AG09319 (cell line): ENCODE measurements at regions not wholly inside any gene's neighbourhood (a gene's known extent, or its start where the extent isn't known, plus 50 kb on each side); places are given as distances from the start of the nearest gene placed in this dataset.

ENCODE experiments used
- DNase-seq: peaks from one replicate; pipeline ENCODE4 v3.0.0-alpha.2; 2010; ENCODE audit warnings: low read depth; ENCODE audit errors: extremely low read depth
- TF ChIP-seq, protein P1 (sequence below): IDR thresholded peaks from 2 replicates; pipeline ENCODE4 v1.5.1; 2011; ENCODE audit warnings: low read depth, mild to moderate bottlenecking, inconsistent platforms, low read length, moderate library complexity

DNA sequence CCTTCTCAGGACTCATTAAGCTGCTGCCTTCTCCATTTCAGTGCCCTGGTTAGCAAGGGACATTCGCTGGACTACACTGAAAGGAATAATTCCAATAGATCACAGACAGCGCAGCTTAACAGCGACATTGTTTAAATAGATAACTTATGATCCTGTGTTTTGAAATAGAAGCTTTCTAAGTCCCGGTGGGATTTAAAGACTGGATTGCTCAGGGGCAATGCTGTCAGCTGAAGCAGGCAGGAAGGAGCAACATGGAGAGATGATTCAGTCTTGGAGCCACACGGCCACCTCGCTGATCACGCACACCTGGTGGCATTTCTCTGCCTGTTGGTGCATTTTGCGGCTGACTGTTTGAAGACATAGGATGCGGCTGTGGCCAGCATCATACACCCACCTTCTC is 292.0 kb downstream of the FOXL1 start:
- TF ChIP-seq, protein P1, sequence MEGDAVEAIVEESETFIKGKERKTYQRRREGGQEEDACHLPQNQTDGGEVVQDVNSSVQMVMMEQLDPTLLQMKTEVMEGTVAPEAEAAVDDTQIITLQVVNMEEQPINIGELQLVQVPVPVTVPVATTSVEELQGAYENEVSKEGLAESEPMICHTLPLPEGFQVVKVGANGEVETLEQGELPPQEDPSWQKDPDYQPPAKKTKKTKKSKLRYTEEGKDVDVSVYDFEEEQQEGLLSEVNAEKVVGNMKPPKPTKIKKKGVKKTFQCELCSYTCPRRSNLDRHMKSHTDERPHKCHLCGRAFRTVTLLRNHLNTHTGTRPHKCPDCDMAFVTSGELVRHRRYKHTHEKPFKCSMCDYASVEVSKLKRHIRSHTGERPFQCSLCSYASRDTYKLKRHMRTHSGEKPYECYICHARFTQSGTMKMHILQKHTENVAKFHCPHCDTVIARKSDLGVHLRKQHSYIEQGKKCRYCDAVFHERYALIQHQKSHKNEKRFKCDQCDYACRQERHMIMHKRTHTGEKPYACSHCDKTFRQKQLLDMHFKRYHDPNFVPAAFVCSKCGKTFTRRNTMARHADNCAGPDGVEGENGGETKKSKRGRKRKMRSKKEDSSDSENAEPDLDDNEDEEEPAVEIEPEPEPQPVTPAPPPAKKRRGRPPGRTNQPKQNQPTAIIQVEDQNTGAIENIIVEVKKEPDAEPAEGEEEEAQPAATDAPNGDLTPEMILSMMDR, result no peak

DNA sequence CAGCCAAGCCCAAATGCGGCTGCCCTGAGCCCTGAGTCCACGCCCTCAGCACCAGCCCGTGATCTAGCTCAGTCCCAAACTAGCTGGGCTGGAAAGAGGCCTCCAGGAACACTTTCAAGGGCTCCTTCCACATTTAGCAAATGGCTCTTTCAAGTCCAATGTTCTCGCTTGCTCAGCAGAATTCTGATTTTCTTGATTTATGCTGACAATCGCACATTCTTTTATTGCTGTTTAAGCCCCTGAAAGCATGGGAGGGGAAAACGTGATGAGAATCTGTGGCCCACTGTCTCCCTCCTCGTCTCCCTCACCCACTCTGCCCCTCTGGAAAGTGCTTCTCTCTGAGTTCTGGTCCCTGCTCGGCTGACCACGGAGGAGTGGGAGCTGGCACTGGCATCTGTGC is 293.8 kb downstream of the FOXL1 start:
- DNase-seq, result no peak
- TF ChIP-seq, protein P1, result no peak

More for the DNA sequence above, 292.0 kb downstream of the FOXL1 start:
- DNase-seq, result no peak

DNA sequence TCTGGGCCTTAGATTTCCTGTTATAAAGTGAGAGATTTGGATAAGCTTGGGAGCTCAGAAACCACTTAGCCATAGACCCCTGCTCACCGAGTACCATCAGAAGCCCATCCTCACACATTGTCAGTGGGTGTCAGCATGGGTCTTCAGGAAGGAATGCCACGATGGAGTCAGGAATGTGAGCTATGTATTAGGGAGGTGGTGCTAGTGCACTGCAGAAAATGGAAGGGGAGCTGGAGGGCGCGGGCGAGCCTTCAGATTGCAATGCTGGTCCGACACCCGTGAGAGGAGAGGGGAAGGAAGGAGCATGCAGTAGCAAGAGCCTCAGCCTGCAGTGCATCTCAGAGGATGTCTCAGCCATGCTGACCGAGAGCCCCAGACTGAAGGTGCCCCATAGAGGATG is 294.5 kb downstream of the FOXL1 start:
- DNase-seq, result no peak
- TF ChIP-seq, protein P1, result no peak

DNA sequence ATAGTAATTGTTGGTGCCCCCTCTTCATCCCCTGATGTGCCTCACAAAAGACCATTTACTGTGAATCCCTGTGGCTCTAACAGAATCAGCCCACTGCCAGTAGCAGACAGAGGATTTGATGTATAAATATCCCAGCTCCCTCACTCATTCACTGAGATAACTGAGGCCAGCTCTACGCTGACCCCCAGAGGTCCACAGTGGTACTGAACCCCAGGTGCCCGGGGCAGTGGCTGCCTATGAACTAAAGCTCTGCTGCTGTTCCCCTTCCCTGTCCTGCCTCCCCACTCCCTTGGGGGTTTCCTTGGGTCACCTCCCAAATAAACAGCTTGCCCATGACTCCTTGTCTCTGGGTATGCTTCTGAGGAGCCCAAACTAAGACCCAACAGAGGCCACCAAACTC is 295.8 kb downstream of the FOXL1 start:
- no peak for DNase-seq

DNA sequence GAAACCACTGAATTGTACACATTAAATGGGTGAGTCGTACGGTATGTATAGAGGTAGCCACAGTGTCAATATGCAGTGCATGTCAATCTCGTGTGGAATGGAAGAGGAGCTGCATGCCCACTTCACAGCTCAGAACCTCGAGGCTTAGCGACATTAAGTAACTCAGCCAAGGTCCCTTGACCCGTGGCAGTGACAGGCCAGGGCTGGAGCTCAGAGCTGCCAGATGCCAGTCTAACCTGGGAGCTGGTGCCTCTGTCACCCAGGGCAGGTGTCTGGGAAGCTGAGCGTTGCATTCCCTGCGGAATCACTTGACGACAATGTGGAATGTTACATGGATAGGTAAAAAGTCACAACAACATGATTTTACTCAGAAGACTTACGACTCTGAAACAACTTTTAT is 298.1 kb downstream of the FOXL1 start:
- DNase-seq, result no peak

More for the DNA sequence above, 295.8 kb downstream of the FOXL1 start:
- TF ChIP-seq, protein P1, result peak; percentile 52

DNA sequence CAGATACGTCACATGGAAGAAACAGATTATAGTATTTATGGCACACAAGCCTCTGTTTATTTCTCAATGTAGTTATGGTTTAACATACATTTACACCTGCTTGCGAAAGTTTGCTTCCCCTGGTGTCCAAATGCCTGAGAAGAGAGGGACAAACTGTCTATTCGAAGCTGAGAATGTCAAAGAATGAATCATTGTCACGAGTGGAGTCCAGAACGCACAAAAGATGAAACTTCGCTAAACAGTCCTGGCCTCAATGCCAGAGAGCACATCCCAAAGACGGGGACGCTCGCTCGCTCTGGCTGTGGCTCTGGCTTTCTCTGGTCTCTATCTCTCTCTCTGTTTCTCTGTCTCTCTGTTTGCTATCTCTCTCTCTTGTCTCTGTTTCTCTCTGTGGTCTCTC is 298.8 kb downstream of the FOXL1 start:
- TF ChIP-seq, protein P1, result no peak
- no peak for DNase-seq

More for the DNA sequence above, 298.1 kb downstream of the FOXL1 start:
- TF ChIP-seq, protein P1, result no peak

DNA sequence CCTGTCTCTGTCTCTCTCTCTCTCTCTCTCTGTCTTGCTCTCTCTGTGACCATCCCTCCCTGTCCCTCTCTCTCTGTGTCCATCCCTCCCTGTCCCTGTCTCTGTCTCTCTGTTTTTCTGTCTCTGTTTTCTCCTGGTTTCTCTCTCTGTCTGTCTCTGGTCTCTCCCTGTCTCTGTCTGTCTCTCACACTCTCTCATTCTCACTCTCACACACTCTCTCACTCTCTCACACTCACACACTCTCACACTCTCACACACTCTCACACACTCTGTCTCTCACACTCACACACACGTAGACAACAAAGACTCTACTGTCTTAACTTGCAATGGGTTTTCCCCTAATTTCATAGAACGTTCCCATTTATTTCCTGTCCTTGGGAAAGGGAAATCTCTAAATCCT is 299.5 kb downstream of the FOXL1 start:
- no peak for DNase-seq
- TF ChIP-seq, protein P1, result no peak
